ENCODE measurements at regions not wholly inside any gene's neighbourhood (a gene's known extent, or its start where the extent isn't known, plus 50 kb on each side); places are given as distances from the start of the nearest gene placed in this dataset.

DNA sequence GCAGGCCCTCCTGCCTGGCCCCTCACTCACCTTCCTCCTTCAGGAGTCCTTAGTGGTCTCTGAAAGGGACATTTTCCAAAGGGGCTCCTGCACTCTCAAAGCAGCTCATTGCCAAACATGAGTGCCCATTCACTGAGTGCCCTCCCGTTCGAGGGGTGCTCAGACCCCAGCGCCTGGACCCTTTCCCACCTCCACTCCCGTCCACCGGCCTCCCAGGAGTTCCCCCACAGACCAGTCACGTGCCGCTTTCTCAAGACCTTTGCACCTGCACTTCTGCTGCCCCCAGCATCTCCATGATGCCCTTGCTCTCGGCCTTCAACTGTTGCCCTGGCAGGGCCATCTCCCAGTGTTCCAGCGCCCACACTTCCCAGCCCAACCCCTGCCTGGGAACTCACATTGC lies 89.5 kb downstream of the ADRA2C start:
- DNase-seq (ENCODE audit: extremely low spot score, unreplicated experiment) = no peak
- peak overlapping the region; percentile 70 for H3K27ac Mint-ChIP-seq
- no peaks in the 10 kb centered on the region for H3K36me3 Mint-ChIP-seq
- H3K4me1 Mint-ChIP-seq (ENCODE audit: unreplicated experiment) = no peaks in the 10 kb centered on the region
- peaks cover 60% of the 10 kb centered on the region for H3K27me3 Mint-ChIP-seq
- TF ChIP-seq, protein P1, sequence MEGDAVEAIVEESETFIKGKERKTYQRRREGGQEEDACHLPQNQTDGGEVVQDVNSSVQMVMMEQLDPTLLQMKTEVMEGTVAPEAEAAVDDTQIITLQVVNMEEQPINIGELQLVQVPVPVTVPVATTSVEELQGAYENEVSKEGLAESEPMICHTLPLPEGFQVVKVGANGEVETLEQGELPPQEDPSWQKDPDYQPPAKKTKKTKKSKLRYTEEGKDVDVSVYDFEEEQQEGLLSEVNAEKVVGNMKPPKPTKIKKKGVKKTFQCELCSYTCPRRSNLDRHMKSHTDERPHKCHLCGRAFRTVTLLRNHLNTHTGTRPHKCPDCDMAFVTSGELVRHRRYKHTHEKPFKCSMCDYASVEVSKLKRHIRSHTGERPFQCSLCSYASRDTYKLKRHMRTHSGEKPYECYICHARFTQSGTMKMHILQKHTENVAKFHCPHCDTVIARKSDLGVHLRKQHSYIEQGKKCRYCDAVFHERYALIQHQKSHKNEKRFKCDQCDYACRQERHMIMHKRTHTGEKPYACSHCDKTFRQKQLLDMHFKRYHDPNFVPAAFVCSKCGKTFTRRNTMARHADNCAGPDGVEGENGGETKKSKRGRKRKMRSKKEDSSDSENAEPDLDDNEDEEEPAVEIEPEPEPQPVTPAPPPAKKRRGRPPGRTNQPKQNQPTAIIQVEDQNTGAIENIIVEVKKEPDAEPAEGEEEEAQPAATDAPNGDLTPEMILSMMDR (conservative IDR thresholded peaks at IDR 0.05) = no peak
- H3K9me3 Mint-ChIP-seq = no peaks in the 10 kb centered on the region
- no peak overlapping the region for H3K4me3 Mint-ChIP-seq

DNA sequence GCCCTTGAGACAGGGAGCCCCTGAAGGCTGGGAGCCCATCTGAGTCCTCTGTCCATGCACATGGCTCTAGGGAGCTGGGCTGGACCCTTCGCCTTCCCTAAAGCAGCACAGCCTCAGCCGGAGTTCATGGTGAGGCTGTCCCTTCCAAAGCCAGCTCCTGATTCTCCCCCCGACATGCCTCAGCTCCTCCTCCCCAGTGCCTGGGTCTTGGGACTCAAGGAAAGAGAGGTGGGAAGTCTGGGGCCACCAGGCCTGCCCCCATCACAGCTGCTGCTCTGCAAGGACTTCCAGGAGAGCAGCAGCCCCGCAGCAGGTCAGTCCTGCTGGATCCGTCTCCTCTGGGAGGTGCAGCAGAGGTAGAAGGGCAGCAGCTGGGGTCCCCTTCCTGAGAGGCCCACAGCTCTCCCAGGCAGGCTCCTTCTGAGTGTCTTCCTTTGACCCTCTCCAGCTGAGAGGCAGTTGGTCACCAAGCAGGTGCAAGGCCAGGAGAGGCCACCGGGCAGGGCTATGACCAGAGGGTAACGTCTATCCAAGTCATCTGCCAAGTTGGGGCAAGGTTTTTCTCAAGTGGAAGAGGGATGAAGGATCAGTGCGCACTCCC lies 90.5 kb downstream of the ADRA2C start:
- no peak for DNase-seq (ENCODE audit: extremely low spot score, unreplicated experiment)
- H3K27me3 Mint-ChIP-seq = peaks cover 51% of the 10 kb centered on the region
- no peaks in the 10 kb centered on the region for H3K36me3 Mint-ChIP-seq
- H3K27ac Mint-ChIP-seq = no peak overlapping the region
- H3K4me3 Mint-ChIP-seq = no peak overlapping the region
- TF ChIP-seq, protein P1 (conservative IDR thresholded peaks at IDR 0.05) = no peak
- H3K9me3 Mint-ChIP-seq = no peaks in the 10 kb centered on the region
- H3K4me1 Mint-ChIP-seq (ENCODE audit: unreplicated experiment) = no peaks in the 10 kb centered on the region

DNA sequence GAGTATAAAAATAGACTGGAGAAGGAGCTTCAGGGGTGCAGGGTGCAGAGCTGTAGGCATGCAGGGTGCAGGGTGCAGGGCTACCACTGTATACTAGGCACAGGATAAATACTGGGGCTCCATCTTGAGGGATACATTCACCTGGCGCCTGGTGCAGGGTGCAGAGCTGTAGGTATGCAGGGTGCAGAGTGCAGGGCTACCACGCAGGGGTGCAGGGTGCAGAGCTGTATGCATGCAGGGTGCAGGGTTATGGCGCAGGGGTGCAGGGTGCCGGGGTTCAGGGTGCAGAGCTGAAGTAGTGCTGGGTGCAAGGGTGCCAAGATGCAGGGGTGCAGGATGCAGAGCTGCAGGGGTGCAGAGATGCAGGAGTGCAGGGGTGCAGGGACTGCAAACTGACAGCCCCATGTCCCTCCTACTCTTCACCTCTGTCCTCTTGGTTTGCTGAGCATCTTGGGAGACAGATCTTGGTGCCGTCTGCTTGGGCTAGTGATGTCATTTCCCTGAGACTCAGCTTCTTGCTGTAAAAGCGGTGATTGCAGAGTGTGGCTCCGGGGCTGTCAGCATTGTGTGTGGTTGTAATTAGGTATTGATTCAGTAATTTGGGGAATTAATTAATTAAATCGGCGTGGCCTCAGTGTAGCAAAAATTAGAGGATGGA lies 91.2 kb downstream of the ADRA2C start:
- Mint-ChIP-seq H3K27ac (no peak overlapping the region), H3K4me1 (ENCODE audit: unreplicated experiment) (no peaks in the 10 kb centered on the region), H3K27me3 (peaks cover 46% of the 10 kb centered on the region), H3K4me3 (no peak overlapping the region), H3K36me3 (no peaks in the 10 kb centered on the region), H3K9me3 (no peaks in the 10 kb centered on the region)
- no peak for DNase-seq (ENCODE audit: extremely low spot score, unreplicated experiment)
- TF ChIP-seq, protein P1 (conservative IDR thresholded peaks at IDR 0.05) = no peak

DNA sequence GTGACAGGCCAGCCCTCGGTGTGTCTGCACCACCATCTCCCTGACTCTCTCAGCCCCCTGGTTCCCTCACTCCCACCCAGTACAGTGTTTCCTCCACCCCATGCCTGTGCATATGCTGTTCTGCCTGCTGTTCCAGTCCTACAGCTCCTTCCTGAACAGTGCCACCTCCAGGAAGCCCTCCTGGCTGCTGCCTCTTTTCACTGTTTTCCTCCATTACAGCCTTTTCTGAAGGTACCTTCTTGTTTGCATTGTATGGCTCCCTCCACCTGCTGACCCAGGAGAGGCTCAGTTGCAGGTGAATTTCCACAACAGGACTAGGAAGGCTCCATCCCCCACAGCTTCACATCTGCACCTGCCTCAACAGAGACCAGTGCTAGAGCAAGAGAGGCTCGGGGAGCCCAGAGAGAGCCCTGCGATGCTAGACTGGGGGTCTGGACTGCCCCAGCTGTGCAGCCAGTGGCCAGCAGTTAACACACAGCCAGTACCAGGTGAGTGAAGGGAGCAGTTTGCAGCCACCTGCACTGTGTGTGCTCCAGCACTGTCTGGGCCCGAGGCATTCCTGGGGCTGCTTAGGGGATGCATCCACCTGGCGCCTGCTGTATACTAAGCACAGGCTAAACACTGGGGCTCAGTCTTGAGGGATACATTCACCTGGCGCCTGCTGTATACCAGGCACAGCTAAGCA lies 92.0 kb downstream of the ADRA2C start:
- no peaks in the 10 kb centered on the region for H3K4me1 Mint-ChIP-seq (ENCODE audit: unreplicated experiment)
- H3K4me3 Mint-ChIP-seq = no peak overlapping the region
- peaks cover 41% of the 10 kb centered on the region for H3K27me3 Mint-ChIP-seq
- no peak overlapping the region for H3K27ac Mint-ChIP-seq
- TF ChIP-seq, protein P1 (conservative IDR thresholded peaks at IDR 0.05) = no peak
- H3K36me3 Mint-ChIP-seq = no peaks in the 10 kb centered on the region
- no peak for DNase-seq (ENCODE audit: extremely low spot score, unreplicated experiment)
- no peaks in the 10 kb centered on the region for H3K9me3 Mint-ChIP-seq

DNA sequence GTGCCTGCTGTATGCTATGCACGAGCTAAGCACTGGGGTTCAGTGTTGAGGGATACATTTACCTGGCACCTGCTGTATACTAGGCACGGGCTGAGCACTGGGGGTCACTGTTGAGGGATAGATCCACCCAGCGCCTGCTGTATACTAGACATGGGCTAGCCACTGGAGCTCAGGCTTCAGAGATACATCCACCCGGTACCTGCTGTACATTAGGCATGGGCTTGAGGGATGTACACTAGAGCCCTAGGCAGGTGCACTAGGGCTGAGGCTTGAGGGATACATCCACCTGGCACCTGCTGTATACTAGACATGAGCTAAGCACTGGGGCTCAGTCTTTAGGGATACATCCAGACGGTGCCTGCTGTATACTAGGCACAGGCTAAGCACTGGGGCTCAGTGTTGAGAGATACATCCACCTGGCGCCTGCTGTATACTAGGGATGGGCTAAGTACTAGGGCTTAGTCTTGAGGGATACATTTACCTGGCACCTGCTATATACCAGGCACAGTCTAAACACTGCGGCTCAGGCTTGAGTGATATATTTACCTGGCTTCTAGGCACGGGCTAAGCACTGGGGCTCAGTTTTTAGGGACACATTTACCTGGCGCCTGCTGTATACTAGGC lies 92.7 kb downstream of the ADRA2C start:
- Mint-ChIP-seq H3K27ac (no peak overlapping the region), H3K27me3 (peaks cover 45% of the 10 kb centered on the region), H3K36me3 (no peaks in the 10 kb centered on the region), H3K9me3 (no peaks in the 10 kb centered on the region), H3K4me1 (ENCODE audit: unreplicated experiment) (no peaks in the 10 kb centered on the region), H3K4me3 (no peak overlapping the region)
- DNase-seq (ENCODE audit: extremely low spot score, unreplicated experiment) = no peak
- TF ChIP-seq, protein P1 (conservative IDR thresholded peaks at IDR 0.05) = no peak
